Esophagus (tissue), 2 donors: ENCODE measurements at regions not wholly inside any gene's neighbourhood (a gene's known extent, or its start where the extent isn't known, plus 50 kb on each side); places are given as distances from the start of the nearest gene placed in this dataset.

Experiments
- H3K27ac ChIP-seq, 2 donors: one replicate each; pipeline ENCODE4 v1.5.1; 2013; ENCODE audit warnings: low read depth in 2 of 2, mild to moderate bottlenecking in 2 of 2, inconsistent platforms in 1 of 2, low read length in 1 of 2, moderate library complexity in 1 of 2
- H3K27me3 ChIP-seq, 2 donors: one replicate each; pipeline ENCODE4 v1.6.1; 2013; ENCODE audit warnings: low read length in 2 of 2, control low read depth in 1 of 2, mild to moderate bottlenecking in 1 of 2; ENCODE audit not compliant: insufficient read depth in 2 of 2, control insufficient read depth in 1 of 2
- H3K36me3 ChIP-seq, 2 donors: one replicate each; pipeline ENCODE4 v1.6.1; 2013; ENCODE audit warnings: low read length in 1 of 2; ENCODE audit not compliant: control insufficient read depth in 2 of 2, insufficient read depth in 2 of 2
- H3K4me1 ChIP-seq, 2 donors: one replicate each; pipeline ENCODE4 v1.6.1; 2013; ENCODE audit warnings: low read length in 1 of 2; ENCODE audit not compliant: control insufficient read depth in 2 of 2, insufficient read depth in 2 of 2
- H3K4me3 ChIP-seq, 2 donors: one replicate each; pipeline ENCODE4 v1.5.1; 2013; ENCODE audit warnings: low read length in 2 of 2, mild to moderate bottlenecking in 2 of 2, low read depth in 1 of 2, moderate library complexity in 1 of 2
- H3K9me3 ChIP-seq, 2 donors: one replicate each; pipeline ENCODE4 v1.6.1; 2013; ENCODE audit warnings: mild to moderate bottlenecking in 2 of 2, low read depth in 1 of 2, low read length in 1 of 2, moderate library complexity in 1 of 2; ENCODE audit not compliant: control insufficient read depth in 2 of 2, insufficient read depth in 1 of 2
- WGBS, 2 donors: extraction: QIAGEN DNeasy Blood & Tissue Kit; methylation state at CpG; one replicate each; pipeline ENCODE4 v1.1.7; 2013; 5-methylcytosine and 5-hydroxymethylcytosine counted together
- donor health status: healthy with polysubstance abuse.
- donor health status: Bipolar disorder and iron deficiency.

DNA sequence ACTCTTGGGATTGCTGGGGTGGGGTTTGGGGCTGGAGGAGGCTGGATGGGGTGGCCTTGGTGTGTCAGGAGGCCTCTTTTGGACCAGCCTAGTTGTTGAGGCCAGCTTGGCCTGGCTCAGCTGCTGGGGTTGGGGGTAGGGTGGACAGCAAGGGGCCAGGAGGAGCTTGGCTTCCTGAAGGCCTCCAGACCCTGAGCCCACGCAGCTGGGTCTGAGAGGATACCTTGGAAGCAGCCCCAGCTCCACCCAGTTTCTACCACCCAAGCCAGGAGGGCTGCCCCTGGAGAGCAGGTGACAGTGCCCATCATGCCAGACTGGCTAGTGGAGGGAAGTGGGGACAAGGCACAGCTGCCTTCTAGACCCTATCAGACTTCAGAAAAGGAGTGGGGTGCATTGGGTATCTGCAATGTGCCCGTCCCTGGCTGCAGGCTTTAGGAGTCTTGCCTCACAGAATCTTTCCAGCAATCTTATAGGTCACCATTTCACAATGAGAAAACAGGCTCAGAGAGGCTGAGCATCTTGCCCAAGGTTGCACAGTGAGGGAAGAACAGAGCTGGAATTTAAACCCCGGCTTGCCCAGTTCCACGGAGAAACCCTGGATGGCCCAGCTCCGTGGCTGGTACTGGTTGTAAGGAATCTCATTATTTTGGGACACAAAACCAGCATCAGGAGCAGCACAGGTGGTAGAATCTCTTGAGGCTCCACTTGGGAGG, 83.0 kb downstream of the LINGO1 start:
- WGBS, 2 donors: 85 to 86% methylated on average over 5 of the region's 5 CpGs
- Histone ChIP-seq H3K27me3 (no peaks in the 10 kb centered on the region), H3K9me3 (peaks cover 0 to 3% of the 10 kb centered on the region in 2 donors), H3K27ac (no peak overlapping the region), H3K4me1 (no peaks in the 10 kb centered on the region), H3K36me3 (no peaks in the 10 kb centered on the region), H3K4me3 (no peak overlapping the region)

DNA sequence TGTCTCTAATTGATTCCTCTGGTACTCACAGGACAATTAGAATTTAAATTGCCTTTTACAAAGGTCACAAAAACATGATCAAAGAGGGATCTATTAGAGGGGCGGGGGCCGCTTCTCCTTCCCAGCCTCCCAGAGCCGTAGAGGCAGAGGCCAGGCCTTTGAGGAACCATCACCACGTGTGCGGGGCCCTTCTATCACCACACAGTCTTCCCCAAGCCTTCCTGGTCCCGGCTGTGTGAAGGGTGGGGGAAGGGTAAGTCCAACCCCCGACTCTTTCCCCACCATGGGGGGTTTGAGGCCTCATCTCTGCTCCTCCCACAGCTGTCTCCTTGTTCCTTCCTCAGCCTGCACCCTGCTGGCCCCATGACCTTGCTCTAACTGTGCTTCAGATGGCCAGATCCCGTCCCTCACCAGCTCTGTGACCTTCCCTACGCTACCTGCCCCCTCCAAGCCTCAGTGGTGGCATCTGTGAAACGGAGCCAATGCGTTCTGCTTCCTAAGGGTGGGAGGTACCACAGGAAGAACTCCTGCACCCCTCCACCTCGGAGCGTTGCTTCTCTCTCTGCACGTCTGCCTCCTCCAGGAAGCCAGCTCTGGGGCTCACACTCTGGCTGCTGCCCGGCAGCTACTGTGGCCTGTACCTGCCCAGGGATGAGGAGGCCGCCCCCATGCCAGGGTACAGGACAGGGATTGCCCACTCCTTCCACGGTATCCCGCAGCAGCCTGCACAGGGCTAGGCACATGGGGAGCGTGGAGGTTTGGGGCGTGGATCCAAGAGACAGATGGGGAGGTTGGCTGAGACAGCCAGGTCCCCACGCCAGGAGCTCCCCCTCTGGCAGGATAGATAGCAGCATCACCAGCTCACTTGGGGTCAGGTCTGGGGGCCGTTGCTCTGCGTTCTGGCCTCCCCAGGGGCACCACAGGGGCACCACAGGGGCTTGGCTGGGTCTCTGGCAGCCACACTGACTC, 83.8 kb downstream of the LINGO1 start:
- 82 to 84% methylated on average over 23 of the region's 23 CpGs for WGBS, 2 donors
- no peaks in the 10 kb centered on the region for H3K27me3 ChIP-seq
- H3K4me3 ChIP-seq: no peak overlapping the region

GRCh38 chr15:77547801-77548588, 84.7 kb downstream of the LINGO1 start:
- no peaks in the 10 kb centered on the region for H3K36me3 ChIP-seq
- WGBS, 2 donors: 84% methylated on average over 17 to 19 of the region's 19 CpGs
- H3K4me1 ChIP-seq: peaks cover 3 to 6% of the 10 kb centered on the region in 2 donors
- H3K27ac ChIP-seq: no peak overlapping the region
- peaks cover 0 to 3% of the 10 kb centered on the region in 2 donors for H3K9me3 ChIP-seq
- H3K27me3 ChIP-seq: no peaks in the 10 kb centered on the region
- H3K4me3 ChIP-seq: no peak overlapping the region

More for the DNA sequence above, 83.8 kb downstream of the LINGO1 start:
- Histone ChIP-seq H3K9me3 (peaks cover 0 to 3% of the 10 kb centered on the region in 2 donors), H3K4me1 (no peaks in the 10 kb centered on the region), H3K36me3 (no peaks in the 10 kb centered on the region), H3K27ac (no peak overlapping the region)

DNA sequence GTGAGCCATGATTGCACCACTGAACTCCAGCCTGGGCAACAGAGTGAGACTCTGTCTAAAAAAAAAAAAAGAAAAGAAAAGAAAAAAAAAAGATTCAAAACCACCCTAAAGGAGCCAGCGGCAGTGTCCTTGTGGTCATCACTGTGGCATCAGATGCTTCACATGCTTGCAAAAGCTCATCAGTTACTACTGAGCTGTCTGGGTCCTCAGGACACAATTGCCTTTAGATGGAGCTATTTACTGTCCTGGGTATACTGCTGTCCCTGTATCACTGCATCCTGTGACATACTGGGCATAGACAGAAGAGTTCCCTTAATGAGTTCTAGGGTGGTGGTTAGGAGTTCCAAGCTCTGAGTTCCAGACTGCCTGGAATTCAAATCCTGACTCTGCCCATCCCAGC, 85.8 kb downstream of the LINGO1 start:
- H3K4me1 ChIP-seq: peaks cover 7 to 11% of the 10 kb centered on the region in 2 donors
- no peaks in the 10 kb centered on the region for H3K36me3 ChIP-seq
- peaks cover 0 to 3% of the 10 kb centered on the region in 2 donors for H3K9me3 ChIP-seq
- no peak overlapping the region for H3K4me3 ChIP-seq
- WGBS, 2 donors: 91 to 96% methylated on average over 1 of the region's 1 CpG
- H3K27ac ChIP-seq: no peak overlapping the region
- no peaks in the 10 kb centered on the region for H3K27me3 ChIP-seq

DNA sequence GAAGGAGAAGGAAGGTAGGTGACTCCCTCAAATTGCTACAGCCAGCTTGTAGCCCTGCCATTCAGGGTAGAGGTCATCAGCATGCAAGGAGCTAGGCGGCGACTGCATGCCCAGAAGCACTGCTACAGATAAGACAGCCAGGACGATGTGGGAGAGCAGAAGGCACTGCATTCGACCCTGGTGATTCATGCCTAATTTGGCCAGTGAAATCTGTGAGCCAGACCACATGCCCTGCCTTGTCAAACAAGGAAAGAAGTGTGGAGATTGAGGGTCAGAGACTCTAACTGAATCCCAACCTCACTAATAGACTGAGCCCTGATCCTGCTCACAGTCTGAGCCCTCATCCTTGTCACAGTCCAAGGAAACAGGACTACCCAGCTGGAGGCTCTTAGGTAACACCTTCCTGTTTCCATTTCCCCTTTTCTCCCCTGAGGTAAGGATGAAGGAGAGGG, 86.6 kb downstream of the LINGO1 start:
- Histone ChIP-seq H3K4me3 (no peak overlapping the region), H3K27me3 (no peaks in the 10 kb centered on the region), H3K4me1 (peaks cover 7 to 11% of the 10 kb centered on the region in 2 donors), H3K36me3 (no peaks in the 10 kb centered on the region), H3K27ac (no peak overlapping the region), H3K9me3 (peaks cover 0 to 3% of the 10 kb centered on the region in 2 donors)
- WGBS, 2 donors: 11 to 27% methylated on average over 4 of the region's 4 CpGs

DNA sequence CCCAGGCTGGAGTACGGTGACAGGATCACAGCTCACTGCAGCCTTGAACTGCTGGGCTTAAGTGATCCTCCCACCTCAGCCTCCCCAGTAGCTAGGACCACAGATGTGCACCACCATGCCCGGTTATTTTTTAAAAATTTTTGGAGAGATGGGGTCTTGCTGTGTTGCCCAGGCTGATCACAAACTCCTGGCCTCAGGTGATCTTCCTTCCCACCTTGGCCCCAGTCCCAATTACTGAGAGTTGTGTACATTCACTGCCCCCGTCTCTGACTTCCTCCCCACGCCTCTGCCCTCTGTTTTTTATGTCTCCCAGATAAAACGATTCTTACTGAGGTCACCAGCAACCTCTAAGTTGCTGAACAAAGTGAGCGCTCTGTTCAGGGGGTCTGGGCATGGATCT, 87.7 kb downstream of the LINGO1 start:
- no peak overlapping the region for H3K27ac ChIP-seq
- no peaks in the 10 kb centered on the region for H3K27me3 ChIP-seq
- peaks cover 7 to 11% of the 10 kb centered on the region in 2 donors for H3K4me1 ChIP-seq
- no peak overlapping the region for H3K4me3 ChIP-seq
- H3K9me3 ChIP-seq: peaks cover 0 to 3% of the 10 kb centered on the region in 2 donors
- WGBS, 2 donors: 77 to 78% methylated on average over 6 of the region's 6 CpGs
- no peaks in the 10 kb centered on the region for H3K36me3 ChIP-seq

GRCh38 chr15:77544162-77544561, 88.5 kb downstream of the LINGO1 start:
- peaks cover 7 to 11% of the 10 kb centered on the region in 2 donors for H3K4me1 ChIP-seq
- 73 to 75% methylated on average over 8 of the region's 8 CpGs for WGBS, 2 donors
- peaks cover 0 to 3% of the 10 kb centered on the region in 2 donors for H3K9me3 ChIP-seq
- no peaks in the 10 kb centered on the region for H3K27me3 ChIP-seq
- no peaks in the 10 kb centered on the region for H3K36me3 ChIP-seq
- H3K4me3 ChIP-seq: no peak overlapping the region
- no peak overlapping the region for H3K27ac ChIP-seq

DNA sequence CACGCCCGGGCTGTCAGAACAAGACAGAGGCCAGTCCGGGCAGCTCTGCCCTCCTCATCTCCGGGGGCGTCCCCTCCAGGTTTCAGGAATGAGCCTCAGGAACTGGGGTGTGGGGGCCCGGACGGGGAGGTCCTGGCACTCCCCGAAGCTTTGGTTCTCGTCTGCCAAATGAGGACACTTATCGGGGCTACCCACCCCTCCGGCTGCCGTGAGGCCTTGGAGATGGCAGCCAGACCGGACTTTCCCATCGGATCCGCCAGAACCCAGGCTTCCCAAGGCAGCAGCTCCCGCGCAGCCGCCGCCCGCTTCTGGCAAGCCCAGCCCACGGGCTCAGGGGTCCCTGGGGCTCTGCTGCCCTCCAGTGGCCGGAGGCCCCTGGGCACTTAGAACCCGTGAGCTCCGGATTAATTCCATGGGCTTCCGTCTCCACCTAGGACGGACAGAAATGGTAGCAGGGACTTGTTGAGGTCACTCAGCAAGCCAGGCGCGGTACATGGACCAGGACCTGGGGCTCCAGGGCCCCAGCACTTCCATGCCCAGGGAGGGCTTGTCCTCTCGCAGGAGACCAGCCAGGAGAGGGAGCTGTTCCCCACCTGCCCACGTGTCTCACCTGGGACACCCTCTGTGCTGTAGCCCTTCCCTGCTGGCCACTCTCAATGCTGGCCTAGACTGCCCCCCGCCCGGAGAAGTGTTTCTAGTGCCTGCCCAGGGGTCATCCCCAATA, 89.4 kb downstream of the LINGO1 start:
- Histone ChIP-seq H3K4me3 (peak overlapping the region; percentile 24 to 33), H3K9me3 (peaks cover 0 to 3% of the 10 kb centered on the region in 2 donors), H3K36me3 (no peaks in the 10 kb centered on the region), H3K4me1 (peaks cover 7 to 11% of the 10 kb centered on the region in 2 donors), H3K27ac (peak overlapping the region; percentile 2 to 20), H3K27me3 (no peaks in the 10 kb centered on the region)
- WGBS, 2 donors: 3 to 5% methylated on average over 32 of the region's 32 CpGs
